Trophoblast cell (in vitro differentiated cells and primary cell): ENCODE measurements at regions not wholly inside any gene's neighbourhood (a gene's known extent, or its start where the extent isn't known, plus 50 kb on each side); places are given as distances from the start of the nearest gene placed in this dataset.

Experiments
- DNase-seq, 2 donors: peaks; one replicate each; pipeline ENCODE4 v3.0.0-alpha.2; 2016
- H2AFZ ChIP-seq: 2 replicates; pipeline ENCODE4 v1.6.1; 2013; ENCODE audit warnings: low read length, moderate library complexity, mild to moderate bottlenecking; ENCODE audit not compliant: insufficient read depth, poor library complexity
- H2AK5ac ChIP-seq: 2 replicates; pipeline ENCODE4 v1.6.1; 2013; ENCODE audit warnings: mild to moderate bottlenecking, low read length
- H2BK120ac ChIP-seq: 2 replicates; pipeline ENCODE4 v1.6.1; 2013; ENCODE audit warnings: low read length, mild to moderate bottlenecking, moderate library complexity; ENCODE audit not compliant: insufficient read depth, poor library complexity
- H2BK12ac ChIP-seq: 2 replicates; pipeline ENCODE4 v1.6.1; 2013; ENCODE audit warnings: mild to moderate bottlenecking, low read length, moderate library complexity
- H2BK5ac ChIP-seq: 2 replicates; pipeline ENCODE4 v1.6.1; 2013; ENCODE audit warnings: low read length, low read depth, moderate library complexity, mild to moderate bottlenecking; ENCODE audit not compliant: poor library complexity
- H3K14ac ChIP-seq: 2 replicates; pipeline ENCODE4 v1.6.1; 2013; ENCODE audit warnings: mild to moderate bottlenecking, low read length
- H3K18ac ChIP-seq: 2 replicates; pipeline ENCODE4 v1.6.1; 2013; ENCODE audit warnings: mild to moderate bottlenecking, low read length
- H3K23ac ChIP-seq: 2 replicates; pipeline ENCODE4 v1.6.1; 2013; ENCODE audit warnings: low read length
- H3K27ac ChIP-seq: 2 replicates; pipeline ENCODE4 v1.5.1; 2013; ENCODE audit warnings: low read depth, mild to moderate bottlenecking, inconsistent platforms, low read length, moderate library complexity
- H3K27me3 ChIP-seq: 2 replicates; pipeline ENCODE4 v1.6.1; 2013; ENCODE audit warnings: inconsistent platforms, mild to moderate bottlenecking, low read length, moderate library complexity; ENCODE audit not compliant: insufficient read depth
- H3K36me3 ChIP-seq, 2 experiments: 1 replicate in 1 of 2; 2 replicates in 1 of 2; pipeline ENCODE4 v1.6.1; 2013; ENCODE audit warnings: low read length in 2 of 2, mild to moderate bottlenecking in 2 of 2, moderate library complexity in 1 of 2; ENCODE audit not compliant: insufficient read depth in 2 of 2, control insufficient read depth in 1 of 2
- H3K4ac ChIP-seq: 2 replicates; pipeline ENCODE4 v1.6.1; 2013; ENCODE audit warnings: low read depth, mild to moderate bottlenecking, low read length, moderate library complexity
- H3K4me1 ChIP-seq, 2 experiments: 1 replicate in 1 of 2; 2 replicates in 1 of 2; pipeline ENCODE4 v1.6.1; 2013; ENCODE audit warnings: low read length in 2 of 2, mild to moderate bottlenecking in 2 of 2, moderate library complexity in 1 of 2; ENCODE audit not compliant: insufficient read depth in 2 of 2, control insufficient read depth in 1 of 2
- H3K4me2 ChIP-seq: 2 replicates; pipeline ENCODE4 v1.6.1; 2013; ENCODE audit warnings: inconsistent platforms, mild to moderate bottlenecking, low read length, moderate library complexity
- H3K4me3 ChIP-seq: 2 replicates; pipeline ENCODE4 v1.5.1; 2013; ENCODE audit warnings: mild to moderate bottlenecking, low read depth, low read length, inconsistent platforms
- H3K79me1 ChIP-seq: one replicate; pipeline ENCODE4 v1.6.1; 2013; ENCODE audit warnings: low read length
- H3K79me2 ChIP-seq: 2 replicates; pipeline ENCODE4 v1.6.1; 2013; ENCODE audit warnings: low read length, mild to moderate bottlenecking; ENCODE audit not compliant: control insufficient read depth, insufficient read depth, poor library complexity
- H3K9ac ChIP-seq: 2 replicates; pipeline ENCODE4 v1.6.1; 2013; ENCODE audit warnings: mild to moderate bottlenecking, low read length
- H3K9me3 ChIP-seq: 2 replicates; pipeline ENCODE4 v1.6.1; 2013; ENCODE audit warnings: low read depth, mild to moderate bottlenecking, control low read depth, inconsistent platforms, low read length; ENCODE audit not compliant: insufficient read depth
- H4K12ac ChIP-seq: 2 replicates; pipeline ENCODE4 v1.6.1; 2013; ENCODE audit warnings: low read depth, mild to moderate bottlenecking, low read length, moderate library complexity
- H4K8ac ChIP-seq: 2 replicates; pipeline ENCODE4 v1.6.1; 2013; ENCODE audit warnings: low read depth, mild to moderate bottlenecking, low read length, moderate library complexity
- H4K91ac ChIP-seq: one replicate; pipeline ENCODE4 v1.6.1; 2013; ENCODE audit warnings: low read depth, mild to moderate bottlenecking, low read length, moderate library complexity
- WGBS: extraction: QIAGEN DNeasy Blood & Tissue Kit; methylation state at CpG from one replicate; pipeline ENCODE4 v1.1.7; 2013; ENCODE audit warnings: missing lambda C conversion rate; ENCODE audit not compliant: insufficient read length, insufficient coverage; ENCODE audit errors: extremely low coverage; 5-methylcytosine and 5-hydroxymethylcytosine counted together

GRCh38 chr12:87384226-87384625 is 645.0 kb downstream of the C12orf50 start:
- no peak for DNase-seq
- Histone ChIP-seq H3K27me3 (no peaks in the 10 kb centered on the region), H4K12ac (no peak overlapping the region), H3K36me3 (no peaks in the 10 kb centered on the region), H3K18ac (no peak overlapping the region), H3K79me2 (no peaks in the 10 kb centered on the region), H2AK5ac (no peak overlapping the region), H2BK5ac (no peak overlapping the region), H3K23ac (no peak overlapping the region), H3K4me2 (no peak overlapping the region), H3K4ac (no peak overlapping the region), H2AFZ (no peak overlapping the region), H2BK120ac (no peak overlapping the region), H3K27ac (peak overlapping the region; percentile 27), H3K4me3 (no peak overlapping the region), H2BK12ac (no peak overlapping the region), H3K4me1 (peaks cover 0 to 4% of the 10 kb centered on the region in 2 experiments), H4K8ac (no peak overlapping the region), H3K9me3 (no peaks in the 10 kb centered on the region), H4K91ac (no peak overlapping the region), H3K14ac (no peak overlapping the region), H3K79me1 (peaks cover 4% of the 10 kb centered on the region), H3K9ac (no peak overlapping the region)
- no CpG with 5 or more reads among the region's 3 CpGs for WGBS

GRCh38 chr12:87383680-87384079 is 645.5 kb downstream of the C12orf50 start:
- no peak overlapping the region for H3K27ac ChIP-seq

GRCh38 chr12:87382959-87383566 is 646.1 kb downstream of the C12orf50 start:
- Histone ChIP-seq H2AK5ac (no peak overlapping the region), H3K4me1 (peaks cover 0 to 4% of the 10 kb centered on the region in 2 experiments), H3K79me2 (no peaks in the 10 kb centered on the region), H3K79me1 (peaks cover 4% of the 10 kb centered on the region), H3K4me3 (no peak overlapping the region), H4K12ac (no peak overlapping the region), H4K91ac (no peak overlapping the region), H3K27ac (peak overlapping the region; percentile 42), H3K18ac (no peak overlapping the region), H3K4ac (no peak overlapping the region), H3K4me2 (no peak overlapping the region), H3K36me3 (no peaks in the 10 kb centered on the region), H3K27me3 (no peaks in the 10 kb centered on the region), H2BK12ac (peak overlapping the region; percentile 58), H2BK120ac (peak overlapping the region; percentile 60), H2BK5ac (no peak overlapping the region), H3K9me3 (no peaks in the 10 kb centered on the region), H3K23ac (no peak overlapping the region), H2AFZ (no peak overlapping the region), H3K14ac (no peak overlapping the region), H4K8ac (no peak overlapping the region), H3K9ac (no peak overlapping the region)
- no peak for DNase-seq
- WGBS, result no CpG with 5 or more reads among the region's 2 CpGs

More at GRCh38 chr12:87383680-87384079, 645.5 kb downstream of the C12orf50 start:
- Histone ChIP-seq H2AFZ (no peak overlapping the region), H3K4me3 (no peak overlapping the region), H3K9me3 (no peaks in the 10 kb centered on the region), H3K4me1 (peaks cover 0 to 4% of the 10 kb centered on the region in 2 experiments), H2BK120ac (no peak overlapping the region), H3K4me2 (no peak overlapping the region), H3K9ac (no peak overlapping the region), H3K27me3 (no peaks in the 10 kb centered on the region), H3K18ac (no peak overlapping the region), H3K79me1 (peaks cover 4% of the 10 kb centered on the region), H3K4ac (no peak overlapping the region), H2BK5ac (no peak overlapping the region), H3K23ac (no peak overlapping the region), H4K91ac (no peak overlapping the region), H2AK5ac (no peak overlapping the region), H3K79me2 (no peaks in the 10 kb centered on the region), H2BK12ac (no peak overlapping the region), H4K8ac (no peak overlapping the region), H4K12ac (no peak overlapping the region), H3K36me3 (no peaks in the 10 kb centered on the region), H3K14ac (no peak overlapping the region)
- peak in 1 of 2 donors; percentile 64 for DNase-seq

- H3K79me1 ChIP-seq, result peaks cover 4% of the 10 kb centered on the region
- no CpG with 5 or more reads among the region's 2 CpGs for WGBS
Observed at GRCh38 chr12:87382436-87382835, 646.8 kb downstream of the C12orf50 start.

More at GRCh38 chr12:87382436-87382835, 646.8 kb downstream of the C12orf50 start:
- Histone ChIP-seq H3K4me1 (peaks cover 0 to 4% of the 10 kb centered on the region in 2 experiments), H4K91ac (no peak overlapping the region), H4K8ac (no peak overlapping the region), H3K36me3 (no peaks in the 10 kb centered on the region), H2AFZ (no peak overlapping the region), H3K4me2 (no peak overlapping the region), H3K4ac (no peak overlapping the region), H2BK12ac (no peak overlapping the region), H3K9me3 (no peaks in the 10 kb centered on the region), H2BK5ac (no peak overlapping the region), H3K4me3 (no peak overlapping the region), H3K27ac (no peak overlapping the region), H3K79me2 (no peaks in the 10 kb centered on the region), H2BK120ac (no peak overlapping the region), H2AK5ac (no peak overlapping the region), H3K18ac (no peak overlapping the region), H3K14ac (no peak overlapping the region), H4K12ac (no peak overlapping the region), H3K27me3 (no peaks in the 10 kb centered on the region), H3K9ac (no peak overlapping the region), H3K23ac (no peak overlapping the region)
- no peak for DNase-seq
